HCT116 (cell line): ENCODE measurements at regions not wholly inside any gene's neighbourhood (a gene's known extent, or its start where the extent isn't known, plus 50 kb on each side); places are given as distances from the start of the nearest gene placed in this dataset.

ENCODE experiments used
- ATF3 ChIP-seq: IDR thresholded peaks from 2 replicates; pipeline ENCODE4 v1.6.1; 2012
- CTCF ChIP-seq, 3 experiments: fragments of 200-600 bp in 1 of 3; sonication (generic) in 1 of 3; IDR thresholded peaks in 2 of 3; conservative IDR thresholded peaks in 1 of 3; 2 replicates each; pipeline ENCODE4 v1.5.1; 2012 to 2017; ENCODE audit warnings: low read depth in 2 of 3, low read length in 2 of 3, antibody characterized with exemption in 1 of 3, borderline replicate concordance in 1 of 3, control low read depth in 1 of 3, mild to moderate bottlenecking in 1 of 3, mixed read lengths in 1 of 3, mixed run types in 1 of 3, moderate library complexity in 1 of 3; ENCODE audit not compliant: insufficient read depth in 1 of 3
- EZH2 ChIP-seq: fragments of 200-600 bp; sonication (generic); IDR thresholded peaks from 2 replicates; pipeline ENCODE4 v1.6.1; 2017; ENCODE audit warnings: antibody characterized with exemption, mixed run types
- MAX ChIP-seq: IDR thresholded peaks from 2 replicates; pipeline ENCODE4 v1.6.1; 2012
- POLR2AphosphoS5 ChIP-seq: IDR thresholded peaks from 2 replicates; pipeline ENCODE4 v1.6.1; 2011; ENCODE audit warnings: mild to moderate bottlenecking, low read depth, low read length, moderate library complexity
- REST ChIP-seq: IDR thresholded peaks from 2 replicates; pipeline ENCODE4 v1.6.1; 2012; ENCODE audit warnings: low read depth

GRCh38 chr5:168085261-168086031 lies 206.0 kb upstream of the WWC1 start:
- TF ChIP-seq MAX (no peak), CTCF (IDR thresholded peaks at IDR 0.05 in 2 of 3, conservative IDR thresholded peaks at IDR 0.05 in 1 of 3; ENCODE audit: borderline replicate concordance in 1 of 3, insufficient read depth in 1 of 3, low read depth in 2 of 3, low read length in 2 of 3) (no peak), POLR2AphosphoS5 (no peak), REST (no peak), EZH2 (no peak), ATF3 (no peak)
